A549 (cell line): ENCODE measurements at regions not wholly inside any gene's neighbourhood (a gene's known extent, or its start where the extent isn't known, plus 50 kb on each side); places are given as distances from the start of the nearest gene placed in this dataset.
A peak's percentile ranks its signal among the peaks of the same experiment; 100 is the strongest.

Experiments used
- ATAC-seq, 2 experiments: fragments of 200-7000 bp in 1 of 2; fragments of >200 bp in 1 of 2; cut with Nextera tagmentation in 1 of 2; cut with Tn5 transposase in 1 of 2; 3 replicates each; pipeline versions ENCODE4 v1.8.0 to v1.9.1; 2018 to 2020; ENCODE audit warnings: mild to moderate bottlenecking in 1 of 2, moderate library complexity in 1 of 2
- CTCF ChIA-PET: fragments of 300-600 bp; sonication (Branson Sonifier 250); formaldehyde crosslinking; extraction: SDS; loops from one replicate; lab custom pipeline; 2021; ENCODE audit warnings: antibody characterized with exemption, inconsistent platforms; lab: Yijun Ruan, JAX
- POLR2A ChIA-PET: fragments of 350-600 bp; formaldehyde crosslinking; extraction: SDS; loops from one replicate; lab custom pipeline; 2021; ENCODE audit warnings: antibody characterized with exemption, inconsistent platforms; lab: Yijun Ruan, JAX
- DNase-seq, 2 experiments: peaks; one replicate each; pipeline versions ENCODE4 v3.0.0 to v3.0.0-alpha.2; 2011 to 2016; ENCODE audit warnings: low read depth in 1 of 2, low spot score in 1 of 2
- FAIRE-seq: peaks from 2 replicates; lab custom pipeline; 2011; peaks lifted over from hg19 to GRCh38; lab: Jason Lieb, UNC
- H3K27ac ChIP-seq, 2 experiments: fragments of >200 bp; sonication (Bioruptor Twin); formaldehyde crosslinking; 3 replicates each; pipeline ENCODE4 v1.5.1; 2016 to 2017
- H3K4me1 ChIP-seq: fragments of >200 bp; sonication (Bioruptor Twin); formaldehyde crosslinking; 3 replicates; pipeline ENCODE4 v1.6.1; 2016
- H3K4me2 ChIP-seq: fragments of >200 bp; sonication (Bioruptor Twin); formaldehyde crosslinking; 3 replicates; pipeline ENCODE4 v1.6.1; 2016
- H3K4me3 ChIP-seq: fragments of >200 bp; sonication (Bioruptor Twin); formaldehyde crosslinking; 3 replicates; pipeline ENCODE4 v1.5.1; 2016
- H3K9me3 ChIP-seq: fragments of >200 bp; sonication (Bioruptor Twin); formaldehyde crosslinking; 3 replicates; pipeline ENCODE4 v1.6.1; 2016
- CEBPB ChIP-seq, 2 experiments: fragments of >200 bp in 1 of 2; sonication (Bioruptor Twin) in 1 of 2; formaldehyde crosslinking in 1 of 2; IDR thresholded peaks; 2 replicates each; pipeline ENCODE4 v1.6.1; 2012 to 2016
- EHMT2 ChIP-seq: fragments of 200-600 bp; sonication (generic); IDR thresholded peaks from 2 replicates; pipeline ENCODE4 v1.6.1; 2016; ENCODE audit warnings: antibody characterized with exemption, low read depth, mild to moderate bottlenecking, moderate library complexity
- ESRRA ChIP-seq: fragments of 150-350 bp; IDR thresholded peaks from 2 replicates; pipeline ENCODE4 v1.6.1; 2014; ENCODE audit warnings: mild to moderate bottlenecking, low read length, borderline replicate concordance
- FOXS1 ChIP-seq: fragments of 250-450 bp; sonication (Bioruptor Pico); IDR thresholded peaks from 2 replicates; pipeline ENCODE4 v1.5.0; 2020; ENCODE audit warnings: mild to moderate bottlenecking, moderate library complexity
- GATA3 ChIP-seq: IDR thresholded peaks from 2 replicates; pipeline ENCODE4 v1.6.1; 2012; ENCODE audit warnings: borderline replicate concordance
- HOXA7 ChIP-seq: fragments of 250-450 bp; sonication (Bioruptor Pico); IDR thresholded peaks from 2 replicates; pipeline ENCODE4 v1.5.0; 2020; ENCODE audit warnings: mild to moderate bottlenecking, moderate library complexity
- HOXB13 ChIP-seq: fragments of 250-450 bp; sonication (Bioruptor Pico); IDR thresholded peaks from 2 replicates; pipeline ENCODE4 v1.5.0; 2020; ENCODE audit warnings: low read depth, mild to moderate bottlenecking, moderate library complexity
- JUNB ChIP-seq: fragments of >200 bp; sonication (Bioruptor Twin); formaldehyde crosslinking; IDR thresholded peaks from 2 replicates; pipeline ENCODE4 v1.6.1; 2016
- MYC ChIP-seq: IDR thresholded peaks from 2 replicates; pipeline ENCODE4 v1.6.1; 2012; ENCODE audit warnings: mild to moderate bottlenecking, inconsistent platforms, low read length, improper control_type of control experiment, borderline replicate concordance
- NPAS2 ChIP-seq: fragments of 250-450 bp; sonication (Bioruptor Pico); IDR thresholded peaks from 2 replicates; pipeline ENCODE4 v1.8.0; 2022; ENCODE audit warnings: mild to moderate bottlenecking, moderate library complexity, borderline replicate concordance
- RAD21 ChIP-seq, 2 experiments: fragments of >200 bp in 1 of 2; sonication (Bioruptor Twin) in 1 of 2; formaldehyde crosslinking in 1 of 2; IDR thresholded peaks in 1 of 2; conservative IDR thresholded peaks in 1 of 2; 2 replicates in 1 of 2; 3 replicates in 1 of 2; pipeline ENCODE4 v1.6.1; 2012 to 2018; ENCODE audit warnings: inconsistent platforms in 1 of 2
- SMC3 ChIP-seq: fragments of >200 bp; sonication (Bioruptor Twin); formaldehyde crosslinking; IDR thresholded peaks from 3 replicates; pipeline ENCODE4 v1.6.1; 2018; ENCODE audit warnings: inconsistent platforms
- ZFP36 ChIP-seq: fragments of 450-650 bp; IDR thresholded peaks from 2 replicates; pipeline ENCODE4 v1.6.1; 2014; ENCODE audit warnings: borderline replicate concordance; ENCODE audit not compliant: partially characterized antibody
- WGBS: methylation state at CpG from one replicate; pipeline ENCODE4 v1.1.6; 2017; ENCODE audit errors: missing lambda C conversion rate; 5-methylcytosine and 5-hydroxymethylcytosine counted together
- TF ChIP-seq, protein P1 (sequence below): fragments of 250-450 bp; sonication (Bioruptor Pico); IDR thresholded peaks from 2 replicates; pipeline ENCODE4 v1.5.0; 2021; ENCODE audit warnings: mild to moderate bottlenecking, moderate library complexity, borderline replicate concordance
- TF ChIP-seq, protein P2 (sequence below): fragments of 450-650 bp; IDR thresholded peaks from 2 replicates; pipeline ENCODE4 v1.6.1; 2014; ENCODE audit warnings: antibody characterized with exemption
- TF ChIP-seq, protein P3 (sequence below): fragments of 150-350 bp; IDR thresholded peaks from 2 replicates; pipeline ENCODE4 v1.6.1; 2014; ENCODE audit warnings: low read depth, mild to moderate bottlenecking, low read length
- TF ChIP-seq, protein P4 (sequence below): IDR thresholded peaks from 2 replicates; pipeline ENCODE4 v1.6.1; 2012

DNA sequence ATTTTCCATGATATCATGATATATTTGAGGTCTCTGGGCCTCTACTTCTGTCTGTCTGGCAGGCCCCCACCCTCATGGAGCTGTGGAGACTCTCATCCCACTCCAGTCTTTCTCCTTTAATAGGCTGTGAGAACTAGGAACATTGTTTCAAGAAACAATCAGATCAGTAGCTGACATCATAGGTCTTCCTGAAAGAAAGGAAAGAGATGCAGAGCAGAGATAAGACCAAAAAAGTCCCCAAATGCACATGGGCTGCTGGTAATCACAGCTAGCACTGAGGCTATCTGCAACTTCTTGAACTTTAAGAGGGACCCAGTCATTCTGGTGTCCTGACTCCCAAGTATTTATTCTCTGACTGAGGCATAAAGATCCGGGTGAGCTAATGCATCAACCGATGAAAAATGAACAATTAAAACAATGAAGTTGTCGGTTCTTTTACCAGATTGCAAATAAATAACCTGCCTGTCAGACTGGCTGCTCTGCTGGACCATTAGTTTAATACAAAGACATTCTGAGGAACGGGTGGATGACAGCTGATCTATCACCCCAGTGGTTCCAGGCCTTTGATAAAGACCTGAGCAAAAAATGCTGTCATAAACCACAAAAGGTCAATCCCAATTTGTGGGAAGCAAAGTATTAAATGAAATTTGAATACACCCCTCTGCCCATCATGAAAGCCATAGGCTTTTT is 780.8 kb upstream of the GOLIM4 start:
- ATAC-seq (no peak), DNase-seq (no peak), FAIRE-seq (no peak)
- TF ChIP-seq, protein P1, sequence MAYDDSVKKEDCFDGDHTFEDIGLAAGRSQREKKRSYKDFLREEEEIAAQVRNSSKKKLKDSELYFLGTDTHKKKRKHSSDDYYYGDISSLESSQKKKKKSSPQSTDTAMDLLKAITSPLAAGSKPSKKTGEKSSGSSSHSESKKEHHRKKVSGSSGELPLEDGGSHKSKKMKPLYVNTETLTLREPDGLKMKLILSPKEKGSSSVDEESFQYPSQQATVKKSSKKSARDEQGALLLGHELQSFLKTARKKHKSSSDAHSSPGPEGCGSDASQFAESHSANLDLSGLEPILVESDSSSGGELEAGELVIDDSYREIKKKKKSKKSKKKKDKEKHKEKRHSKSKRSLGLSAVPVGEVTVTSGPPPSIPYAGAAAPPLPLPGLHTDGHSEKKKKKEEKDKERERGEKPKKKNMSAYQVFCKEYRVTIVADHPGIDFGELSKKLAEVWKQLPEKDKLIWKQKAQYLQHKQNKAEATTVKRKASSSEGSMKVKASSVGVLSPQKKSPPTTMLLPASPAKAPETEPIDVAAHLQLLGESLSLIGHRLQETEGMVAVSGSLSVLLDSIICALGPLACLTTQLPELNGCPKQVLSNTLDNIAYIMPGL = no peak
- TF ChIP-seq EHMT2 = no peak
- TF ChIP-seq, protein P2, sequence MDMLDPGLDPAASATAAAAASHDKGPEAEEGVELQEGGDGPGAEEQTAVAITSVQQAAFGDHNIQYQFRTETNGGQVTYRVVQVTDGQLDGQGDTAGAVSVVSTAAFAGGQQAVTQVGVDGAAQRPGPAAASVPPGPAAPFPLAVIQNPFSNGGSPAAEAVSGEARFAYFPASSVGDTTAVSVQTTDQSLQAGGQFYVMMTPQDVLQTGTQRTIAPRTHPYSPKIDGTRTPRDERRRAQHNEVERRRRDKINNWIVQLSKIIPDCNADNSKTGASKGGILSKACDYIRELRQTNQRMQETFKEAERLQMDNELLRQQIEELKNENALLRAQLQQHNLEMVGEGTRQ = no peak
- no peak for TF ChIP-seq RAD21 (conservative IDR thresholded peaks at IDR 0.05 in 1 of 2, IDR thresholded peaks at IDR 0.05 in 1 of 2)
- TF ChIP-seq MYC = no peak
- TF ChIP-seq NPAS2 (CRISPR knock-in tag) = no peak
- TF ChIP-seq GATA3 = no peak
- TF ChIP-seq, protein P3, sequence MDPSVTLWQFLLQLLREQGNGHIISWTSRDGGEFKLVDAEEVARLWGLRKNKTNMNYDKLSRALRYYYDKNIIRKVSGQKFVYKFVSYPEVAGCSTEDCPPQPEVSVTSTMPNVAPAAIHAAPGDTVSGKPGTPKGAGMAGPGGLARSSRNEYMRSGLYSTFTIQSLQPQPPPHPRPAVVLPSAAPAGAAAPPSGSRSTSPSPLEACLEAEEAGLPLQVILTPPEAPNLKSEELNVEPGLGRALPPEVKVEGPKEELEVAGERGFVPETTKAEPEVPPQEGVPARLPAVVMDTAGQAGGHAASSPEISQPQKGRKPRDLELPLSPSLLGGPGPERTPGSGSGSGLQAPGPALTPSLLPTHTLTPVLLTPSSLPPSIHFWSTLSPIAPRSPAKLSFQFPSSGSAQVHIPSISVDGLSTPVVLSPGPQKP = no peak
- TF ChIP-seq, protein P4, sequence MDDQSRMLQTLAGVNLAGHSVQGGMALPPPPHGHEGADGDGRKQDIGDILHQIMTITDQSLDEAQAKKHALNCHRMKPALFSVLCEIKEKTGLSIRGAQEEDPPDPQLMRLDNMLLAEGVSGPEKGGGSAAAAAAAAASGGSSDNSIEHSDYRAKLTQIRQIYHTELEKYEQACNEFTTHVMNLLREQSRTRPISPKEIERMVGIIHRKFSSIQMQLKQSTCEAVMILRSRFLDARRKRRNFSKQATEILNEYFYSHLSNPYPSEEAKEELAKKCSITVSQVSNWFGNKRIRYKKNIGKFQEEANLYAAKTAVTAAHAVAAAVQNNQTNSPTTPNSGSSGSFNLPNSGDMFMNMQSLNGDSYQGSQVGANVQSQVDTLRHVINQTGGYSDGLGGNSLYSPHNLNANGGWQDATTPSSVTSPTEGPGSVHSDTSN = no peak
- no peak for TF ChIP-seq HOXA7 (CRISPR knock-in tag)
- TF ChIP-seq HOXB13 (CRISPR knock-in tag) = no peak
- no peak for TF ChIP-seq ESRRA
- no peak for TF ChIP-seq CEBPB (IDR thresholded peaks at IDR 0.05)
- no peak for TF ChIP-seq FOXS1 (CRISPR knock-in tag)
- 47% methylated on average over 4 of the region's 4 CpGs for WGBS
- H3K4me1 ChIP-seq = peaks cover 4% of the 10 kb centered on the region; the same call in 2 of the 3 replicates
- POLR2A ChIA-PET = no interaction called here
- H3K27ac ChIP-seq = no peak overlapping the region
- CTCF ChIA-PET = interaction anchor here (1.1 to 2.9 kb wide), 2 partner anchors 11 to 665 kb away, joined by 3 to 12 read pairs; no protein-coding TSS in a partner anchor
- H3K9me3 ChIP-seq = no peaks in the 10 kb centered on the region
- H3K4me3 ChIP-seq = no peak overlapping the region
- no peak overlapping the region for H3K4me2 ChIP-seq

DNA sequence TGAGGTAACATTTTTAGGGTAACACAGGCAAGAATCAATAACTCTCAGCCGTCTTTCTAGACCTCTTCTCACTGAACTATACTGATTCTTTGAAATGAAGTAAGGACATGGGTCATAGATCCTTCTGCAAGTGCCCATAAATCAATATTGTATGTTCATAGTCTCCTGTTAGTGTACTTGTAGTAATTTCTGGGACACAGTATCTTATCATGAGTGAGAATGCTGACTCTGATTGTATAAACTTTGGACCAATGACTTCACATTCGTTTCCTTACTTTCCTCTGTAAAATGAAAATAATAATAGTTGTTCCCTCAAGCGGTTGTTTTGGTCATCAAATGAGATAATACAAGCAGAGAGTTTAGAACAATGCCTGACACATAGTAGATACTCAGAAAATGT is 777.1 kb upstream of the GOLIM4 start:
- Histone ChIP-seq H3K9me3 (no peaks in the 10 kb centered on the region), H3K27ac (no peak overlapping the region), H3K4me2 (no peak overlapping the region), H3K4me1 (peaks cover 16% of the 10 kb centered on the region), H3K4me3 (no peak overlapping the region)
- ChIA-PET POLR2A (no interaction called here), CTCF (no interaction called here)
- no peak for FAIRE-seq
- 47% methylated on average over 3 of the region's 3 CpGs for WGBS
- ATAC-seq = no peak
- DNase-seq = no peak
- no peak for TF ChIP-seq ZFP36

DNA sequence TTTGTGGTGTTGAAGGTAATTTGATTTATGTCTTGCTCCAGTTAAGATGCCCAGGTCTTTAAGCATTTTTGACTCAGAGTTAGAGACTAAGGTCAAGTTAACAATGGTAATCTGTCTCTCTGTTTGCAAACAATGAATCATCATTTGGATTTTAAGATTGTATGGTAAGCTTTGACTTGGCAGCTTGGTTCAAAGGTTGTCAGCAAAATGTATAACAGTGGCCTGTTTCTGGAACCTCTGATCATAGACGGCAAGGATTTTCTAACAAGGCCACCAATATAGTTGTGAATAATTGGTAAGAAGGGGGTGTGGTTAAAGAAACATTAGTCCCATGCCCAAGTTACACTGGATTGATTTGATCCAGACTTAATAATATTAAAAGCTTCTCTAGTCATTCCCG is 775.2 kb upstream of the GOLIM4 start:
- ChIA-PET CTCF (interaction anchor here (0.8 to 1.3 kb wide), 2 partner anchors 24 to 798 kb away, joined by 3 to 5 read pairs; no protein-coding TSS in a partner anchor), POLR2A (no interaction called here)
- FAIRE-seq (no peak), DNase-seq (peak in 1 of 2 experiments; percentile 44), ATAC-seq (peak; percentile 50 to 60; a peak in 4 of 6 replicates)
- H3K9me3 ChIP-seq = no peaks in the 10 kb centered on the region
- H3K4me2 ChIP-seq = peak overlapping the region; percentile 58
- no peak overlapping the region for H3K27ac ChIP-seq
- 16% methylated on average over 2 of the region's 2 CpGs for WGBS
- H3K4me1 ChIP-seq = peaks cover 16% of the 10 kb centered on the region
- TF ChIP-seq RAD21 (conservative IDR thresholded peaks at IDR 0.05 in 1 of 2, IDR thresholded peaks at IDR 0.05 in 1 of 2) (no peak), JUNB (0 out of 2 replicates have a peak, but pooled peaks have one; percentile 31), SMC3 (no peak), GATA3 (peak; percentile 19; the same call in 1 of the 2 replicates)
- no peak overlapping the region for H3K4me3 ChIP-seq
